ENCODE measurements at regions not wholly inside any gene's neighbourhood (a gene's known extent, or its start where the extent isn't known, plus 50 kb on each side); places are given as distances from the start of the nearest gene placed in this dataset.

DNA sequence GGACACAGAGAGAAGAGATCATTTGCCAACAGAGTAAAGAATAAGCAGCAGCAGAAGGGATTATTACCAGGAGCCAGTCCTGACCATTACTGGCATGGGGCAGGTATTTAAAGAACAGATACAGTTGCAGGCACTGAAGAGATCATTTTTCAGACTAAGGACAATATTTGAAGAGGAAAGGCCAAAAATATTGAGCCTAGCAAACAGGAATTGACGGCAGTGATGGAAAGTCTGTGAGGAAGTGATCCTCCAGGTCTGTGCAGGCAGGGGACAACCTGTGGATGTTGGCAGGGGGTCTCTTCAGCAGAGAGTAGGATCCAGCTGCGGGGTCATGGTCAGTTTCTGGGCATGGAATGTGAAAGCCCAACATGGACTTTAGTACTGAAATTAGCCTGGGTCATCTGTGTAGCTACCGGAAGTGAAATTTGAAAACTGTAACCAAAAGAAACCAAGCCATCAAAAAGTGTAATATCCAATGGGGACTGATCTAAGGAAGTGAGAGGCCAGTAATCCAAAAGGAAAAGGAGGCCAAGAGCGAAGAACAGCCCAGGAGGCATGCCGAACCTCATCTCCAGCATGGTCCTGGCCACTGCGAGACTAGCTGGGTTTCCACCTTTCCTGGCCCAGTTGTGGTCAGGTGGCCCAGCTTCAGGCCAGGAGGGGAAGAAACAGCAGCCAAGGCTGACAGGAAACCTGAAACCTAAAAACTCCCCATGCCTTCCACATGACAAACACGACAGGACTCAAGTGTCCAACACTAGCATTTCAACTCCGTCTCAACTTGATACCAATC lies 115.1 kb upstream of the TNFAIP3 start:
- TF ChIP-seq, protein P1, sequence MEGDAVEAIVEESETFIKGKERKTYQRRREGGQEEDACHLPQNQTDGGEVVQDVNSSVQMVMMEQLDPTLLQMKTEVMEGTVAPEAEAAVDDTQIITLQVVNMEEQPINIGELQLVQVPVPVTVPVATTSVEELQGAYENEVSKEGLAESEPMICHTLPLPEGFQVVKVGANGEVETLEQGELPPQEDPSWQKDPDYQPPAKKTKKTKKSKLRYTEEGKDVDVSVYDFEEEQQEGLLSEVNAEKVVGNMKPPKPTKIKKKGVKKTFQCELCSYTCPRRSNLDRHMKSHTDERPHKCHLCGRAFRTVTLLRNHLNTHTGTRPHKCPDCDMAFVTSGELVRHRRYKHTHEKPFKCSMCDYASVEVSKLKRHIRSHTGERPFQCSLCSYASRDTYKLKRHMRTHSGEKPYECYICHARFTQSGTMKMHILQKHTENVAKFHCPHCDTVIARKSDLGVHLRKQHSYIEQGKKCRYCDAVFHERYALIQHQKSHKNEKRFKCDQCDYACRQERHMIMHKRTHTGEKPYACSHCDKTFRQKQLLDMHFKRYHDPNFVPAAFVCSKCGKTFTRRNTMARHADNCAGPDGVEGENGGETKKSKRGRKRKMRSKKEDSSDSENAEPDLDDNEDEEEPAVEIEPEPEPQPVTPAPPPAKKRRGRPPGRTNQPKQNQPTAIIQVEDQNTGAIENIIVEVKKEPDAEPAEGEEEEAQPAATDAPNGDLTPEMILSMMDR (conservative IDR thresholded peaks at IDR 0.05; ENCODE audit: low read depth, low read length): no peak
- TF ChIP-seq POLR2A (IDR thresholded peaks at IDR 0.05; ENCODE audit: low read depth, low read length): no peak
- no peak for TF ChIP-seq RFX5 (IDR thresholded peaks at IDR 0.05; ENCODE audit: low read depth, low read length)
- no peak for TF ChIP-seq MAFK (IDR thresholded peaks at IDR 0.05; ENCODE audit: low read depth, low read length)
- no peak for TF ChIP-seq CEBPB (IDR thresholded peaks at IDR 0.05; ENCODE audit: low read depth, low read length)
- no peak for TF ChIP-seq FOS (IDR thresholded peaks at IDR 0.05; ENCODE audit: low read depth, low read length)
- no peak for TF ChIP-seq RAD21 (IDR thresholded peaks at IDR 0.05; ENCODE audit: low read length)
- TF ChIP-seq MAZ (IDR thresholded peaks at IDR 0.05; ENCODE audit: borderline replicate concordance, low read depth, low read length): no peak
